GM21576 (cell line): ENCODE measurements at regions not wholly inside any gene's neighbourhood (a gene's known extent, or its start where the extent isn't known, plus 50 kb on each side); places are given as distances from the start of the nearest gene placed in this dataset.

ENCODE experiments used
- ATAC-seq: cut with Tn5 transposase; IDR thresholded peaks from one replicate; pipeline ENCODE4 v1.9.1; 2021; ENCODE audit warnings: mild to moderate bottlenecking, moderate library complexity; ENCODE audit not compliant: unreplicated experiment

DNA sequence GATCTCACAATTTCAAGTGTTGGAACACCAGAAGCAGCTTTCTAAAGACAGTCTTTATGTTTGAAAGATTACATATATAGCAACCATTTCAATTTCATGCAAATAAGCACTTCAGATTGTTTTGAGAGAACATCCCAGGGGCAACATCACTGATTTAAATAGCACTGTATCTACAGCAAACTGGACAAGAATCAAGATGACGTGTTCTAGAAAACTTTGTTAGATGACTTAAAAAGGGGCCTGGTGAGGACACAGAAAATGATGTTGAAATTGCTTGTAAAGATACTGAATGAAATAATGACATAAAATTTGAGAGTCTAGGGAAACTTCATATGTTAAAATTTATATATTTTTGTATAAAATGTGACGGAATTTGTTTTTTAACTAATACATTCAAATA, 277.1 kb downstream of the KLF12 start:
- no peak for ATAC-seq

DNA sequence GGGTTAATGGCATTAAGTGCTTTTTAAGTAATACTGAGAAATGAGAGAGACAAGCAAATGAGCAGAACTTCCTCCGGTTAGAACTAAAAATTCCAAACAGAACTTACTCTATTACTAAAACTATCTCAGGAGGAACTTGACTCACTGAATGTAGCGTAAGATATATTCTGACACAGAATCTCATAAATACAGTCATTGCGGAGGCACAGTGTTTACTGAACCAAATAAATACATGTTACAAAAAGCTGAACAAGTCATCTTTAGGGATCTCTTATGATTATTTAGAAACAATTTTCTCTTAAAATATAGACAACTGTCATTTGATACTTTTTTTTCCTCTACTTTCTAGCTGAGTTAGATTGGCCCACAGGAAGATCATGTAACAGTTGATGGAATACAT, 283.1 kb downstream of the KLF12 start:
- no peak for ATAC-seq

DNA sequence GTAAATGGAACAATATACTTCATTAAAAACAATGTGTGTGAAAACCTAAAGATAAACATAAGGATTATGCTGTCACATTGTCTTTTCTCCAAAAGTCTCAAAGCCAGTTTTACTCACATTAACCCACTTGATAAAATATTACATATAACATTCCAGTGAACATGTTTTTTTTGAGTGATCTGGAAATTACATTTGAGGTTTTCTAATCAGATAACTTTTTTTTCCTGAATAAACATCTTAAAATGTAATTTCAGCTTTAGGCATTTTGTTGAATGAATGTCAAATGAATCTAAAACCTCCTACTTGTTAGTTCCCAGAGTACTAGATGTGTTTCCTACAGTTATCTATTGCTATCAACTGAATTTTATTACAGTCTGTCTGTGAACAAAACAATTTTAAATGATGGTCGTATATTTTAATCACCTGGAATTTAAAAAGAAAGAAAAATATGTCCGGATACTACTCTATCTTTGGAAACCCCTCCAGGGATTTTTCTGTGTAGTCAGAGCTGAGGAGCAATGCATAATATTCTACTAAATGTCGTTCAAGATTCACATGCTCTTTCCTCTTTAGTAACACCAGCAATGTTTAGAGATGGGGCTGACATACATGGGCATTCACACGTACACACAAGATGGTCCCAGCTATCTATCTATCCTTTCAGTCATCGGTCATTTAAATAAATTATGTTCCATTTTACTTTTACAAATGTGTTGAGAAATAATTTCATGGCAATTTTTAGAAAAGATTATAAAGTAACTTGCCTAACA, 283.9 kb downstream of the KLF12 start:
- no peak for ATAC-seq

GRCh38 chr13:73849292-73849691, 284.9 kb downstream of the KLF12 start:
- no peak for ATAC-seq

- ATAC-seq, result no peak
These were observed 289.2 kb downstream of the KLF12 start for GRCh38 chr13:73844986-73845385.

DNA sequence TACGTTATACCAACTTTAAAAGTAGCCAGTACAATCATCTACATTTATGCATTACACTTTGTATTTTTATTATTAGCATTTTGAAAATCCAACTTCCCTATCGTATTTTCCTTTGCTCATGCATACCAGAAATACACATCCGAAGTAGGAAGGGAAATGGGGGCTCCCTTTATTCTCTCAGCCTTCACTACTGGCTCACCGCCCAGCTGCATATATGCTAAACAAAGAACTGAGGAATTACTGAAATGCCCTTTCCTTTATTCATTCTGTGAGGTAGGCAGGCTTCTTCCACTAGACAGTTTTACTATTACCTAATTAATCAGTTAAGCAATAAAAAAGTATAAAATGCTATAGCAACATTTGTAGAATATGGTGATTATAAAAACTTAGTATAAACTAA, 291.6 kb downstream of the KLF12 start:
- ATAC-seq, result no peak

DNA sequence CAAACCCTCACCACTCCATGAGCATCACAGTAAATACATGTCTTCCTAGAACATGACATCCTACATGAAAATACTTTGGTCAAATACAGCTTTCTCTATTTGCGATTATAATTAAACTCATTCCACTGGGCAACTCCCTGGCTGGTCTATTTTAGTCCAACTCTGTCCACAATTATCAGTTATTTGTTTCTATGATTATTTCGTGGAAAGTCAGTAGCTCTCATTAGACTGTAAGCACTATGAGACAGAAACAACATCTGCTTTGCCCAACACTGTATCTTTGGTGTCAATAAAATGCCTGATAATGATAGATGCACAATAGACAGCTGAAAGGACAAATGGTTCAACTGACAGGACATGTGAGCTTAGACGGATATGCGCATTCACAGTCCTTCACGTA, 292.0 kb downstream of the KLF12 start:
- ATAC-seq, result no peak

GRCh38 chr13:73837147-73837546, 297.1 kb downstream of the KLF12 start:
- ATAC-seq, result no peak

DNA sequence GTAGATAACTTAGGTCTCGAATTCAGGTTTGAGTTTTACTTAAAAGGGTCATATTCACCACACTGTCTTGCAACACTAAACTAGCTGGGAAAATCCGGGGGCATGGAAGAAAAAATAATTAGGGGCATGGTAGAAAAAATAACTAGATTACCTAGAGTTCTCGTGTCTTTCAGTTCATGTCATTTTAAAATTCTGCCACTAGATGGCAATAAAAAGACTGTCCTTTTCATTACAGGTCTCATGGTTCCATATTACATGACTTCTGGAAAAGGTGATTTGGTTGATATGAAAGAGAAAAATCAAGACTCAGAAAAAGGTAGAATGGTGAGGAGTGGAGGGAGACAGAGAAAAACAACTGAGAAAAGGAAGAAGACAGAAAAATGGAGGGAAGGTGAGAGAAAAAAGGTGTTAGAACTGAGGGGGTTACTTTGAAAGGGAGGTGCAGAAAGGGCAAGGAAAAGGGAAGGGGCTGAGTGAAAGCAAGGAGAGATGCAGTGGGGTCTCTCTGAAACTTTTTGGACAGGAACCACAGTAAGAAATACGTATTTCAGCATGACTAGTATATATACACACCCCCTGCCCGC, 299.0 kb downstream of the KLF12 start:
- peak; percentile 68 for ATAC-seq

GRCh38 chr13:73833325-73834070, 300.7 kb downstream of the KLF12 start:
- ATAC-seq, result no peak

GRCh38 chr13:73832825-73833224, 301.4 kb downstream of the KLF12 start:
- ATAC-seq, result no peak

- ATAC-seq, result no peak
These were observed 302.0 kb downstream of the KLF12 start for GRCh38 chr13:73832128-73832588.

- no peak for ATAC-seq
These were observed 304.8 kb downstream of the KLF12 start for GRCh38 chr13:73829416-73829815.

GRCh38 chr13:73828811-73829210, 305.4 kb downstream of the KLF12 start:
- ATAC-seq, result no peak

DNA sequence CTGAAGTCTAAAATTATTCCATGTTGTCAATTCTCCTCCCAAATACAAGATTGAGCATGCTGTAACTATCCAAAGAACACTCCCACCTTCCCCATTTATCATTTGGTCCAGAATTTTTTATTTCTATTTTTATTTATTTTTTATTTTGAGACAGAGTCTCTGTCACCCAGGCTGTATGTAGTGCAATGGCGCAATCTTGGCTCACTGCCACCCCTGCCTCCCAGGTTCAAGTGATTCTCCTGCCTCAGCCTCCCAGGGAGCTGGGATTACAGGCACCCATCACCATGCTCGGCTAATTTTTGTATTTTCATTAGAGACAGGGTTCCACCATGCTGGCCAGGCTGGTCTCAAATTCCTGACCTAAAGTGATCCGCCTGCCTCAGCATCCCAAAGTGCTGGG, 306.8 kb downstream of the KLF12 start:
- ATAC-seq, result no peak

GRCh38 chr13:73825143-73825542, 309.1 kb downstream of the KLF12 start:
- no peak for ATAC-seq

DNA sequence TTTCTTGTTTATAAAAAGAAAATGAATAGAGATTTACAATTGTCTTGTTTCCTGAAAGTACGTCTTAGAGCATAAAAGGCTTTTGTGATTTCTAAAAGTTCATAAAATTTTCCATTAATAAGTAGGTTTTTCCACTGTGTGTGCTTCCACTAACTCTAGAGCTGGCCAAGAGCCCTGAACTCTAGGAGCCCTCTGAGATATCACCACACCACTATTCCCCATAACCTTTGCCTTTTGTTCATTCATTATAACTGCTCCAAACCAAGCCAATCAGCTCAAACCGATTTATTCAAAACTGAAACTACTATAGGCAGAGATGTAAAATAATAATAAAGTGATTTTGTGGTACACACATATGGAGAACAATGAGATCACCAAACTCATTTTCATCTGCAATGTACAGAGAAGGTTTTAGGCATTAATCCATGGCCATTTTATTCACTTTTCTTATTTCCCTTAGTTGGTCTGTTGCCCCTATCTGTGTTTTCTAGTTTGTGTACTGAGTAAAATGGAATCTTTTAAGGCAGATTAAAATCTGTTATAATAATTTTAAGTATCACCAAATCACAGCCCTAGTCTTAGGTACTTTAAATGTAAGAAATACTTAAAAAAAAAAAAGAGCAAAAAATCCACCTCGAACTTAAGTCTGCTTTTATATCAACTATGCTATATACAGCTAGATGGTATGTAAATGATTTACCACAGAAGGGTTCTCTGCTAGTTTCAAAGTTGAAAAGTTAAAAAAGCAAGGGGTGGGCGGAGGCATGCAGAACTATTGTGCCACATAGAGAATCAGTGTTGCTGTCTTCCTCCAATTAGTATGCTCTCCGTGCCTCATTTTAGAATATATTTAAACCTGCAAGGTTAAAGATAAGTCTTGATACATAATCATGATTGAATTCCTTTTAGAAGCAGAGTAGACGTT, 311.3 kb downstream of the KLF12 start:
- ATAC-seq, result no peak

- ATAC-seq, result no peak
These were observed 313.5 kb downstream of the KLF12 start for GRCh38 chr13:73820688-73821087.

DNA sequence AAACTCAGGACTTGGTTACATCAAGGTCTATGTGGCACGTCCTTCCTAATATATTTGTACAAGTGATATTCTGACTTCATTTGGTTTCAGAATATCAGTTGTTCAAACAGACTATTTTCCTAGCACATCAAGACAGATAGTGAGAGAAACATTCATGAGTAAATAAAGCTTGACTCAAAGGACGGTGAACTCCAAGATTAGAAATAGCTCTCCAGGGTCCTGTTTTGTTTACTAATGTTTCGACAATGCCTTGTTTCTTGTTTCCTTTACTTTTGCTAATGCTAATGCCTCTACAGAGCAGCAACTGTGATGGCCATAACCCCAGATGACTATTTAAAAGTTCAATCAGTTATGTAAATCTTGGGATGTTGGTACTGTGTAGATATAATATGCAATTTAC, 313.9 kb downstream of the KLF12 start:
- ATAC-seq, result no peak

DNA sequence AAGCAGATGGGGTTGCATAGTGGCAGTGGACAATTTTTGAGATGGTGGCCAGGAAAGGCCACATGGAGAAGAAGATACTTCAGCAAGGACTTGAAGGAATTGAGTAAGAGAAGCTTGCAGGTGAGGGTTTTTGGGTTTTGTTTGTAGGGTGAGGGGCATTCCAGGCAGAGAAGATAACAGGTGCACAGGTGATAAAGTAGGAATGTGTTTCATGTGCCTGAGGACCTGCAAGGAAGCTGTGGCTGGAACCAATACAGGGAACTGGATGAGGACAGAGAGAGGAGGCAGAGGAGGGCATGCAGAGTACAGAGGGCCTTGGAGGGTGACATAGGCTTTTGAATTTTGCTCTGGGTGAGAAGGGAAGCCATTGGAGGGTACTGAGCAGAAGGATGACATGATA, 314.5 kb downstream of the KLF12 start:
- ATAC-seq, result no peak

DNA sequence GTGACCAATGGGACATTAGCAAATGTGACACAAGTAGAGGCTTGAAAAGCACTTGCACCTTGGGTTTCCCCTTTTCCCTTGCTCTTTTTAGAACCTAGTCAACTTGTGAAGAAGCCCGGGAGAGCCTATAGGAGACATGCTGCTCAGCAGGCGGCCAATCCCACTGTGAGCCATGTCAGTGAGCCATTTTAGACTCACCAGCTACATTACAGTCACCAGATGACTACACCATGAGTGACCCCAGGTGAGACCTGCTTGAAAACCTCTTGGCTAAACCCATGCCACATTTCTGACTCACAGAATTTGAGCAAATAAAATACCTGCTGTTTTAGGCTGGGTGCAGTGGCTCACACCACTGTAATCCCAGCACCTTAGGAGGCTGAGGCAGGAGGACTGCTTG, 317.5 kb downstream of the KLF12 start:
- no peak for ATAC-seq
